ENCODE measurements at regions not wholly inside any gene's neighbourhood (a gene's known extent, or its start where the extent isn't known, plus 50 kb on each side); places are given as distances from the start of the nearest gene placed in this dataset.

GRCh38 chr5:88452820-88453219 is 184.2 kb upstream of the TMEM161B start:
- no peak for TF ChIP-seq GATA2 (IDR thresholded peaks at IDR 0.05; ENCODE audit: low read depth, low read length)
- no peak for TF ChIP-seq GATA3 (IDR thresholded peaks at IDR 0.05; ENCODE audit: low read depth, low read length)
